Umbilical cord (tissue), 1 donor: ENCODE measurements at regions not wholly inside any gene's neighbourhood (a gene's known extent, or its start where the extent isn't known, plus 50 kb on each side); places are given as distances from the start of the nearest gene placed in this dataset.
"Not testable (repeated sequence)": the region's sequence is repeated elsewhere in the genome, so short reads cannot be mapped to it uniquely, and the experiment has no call there.

Source experiments
- DNase-seq: peaks from one replicate; pipeline ENCODE4 v3.0.0-alpha.2; 2015; ENCODE audit warnings: low spot score

DNA sequence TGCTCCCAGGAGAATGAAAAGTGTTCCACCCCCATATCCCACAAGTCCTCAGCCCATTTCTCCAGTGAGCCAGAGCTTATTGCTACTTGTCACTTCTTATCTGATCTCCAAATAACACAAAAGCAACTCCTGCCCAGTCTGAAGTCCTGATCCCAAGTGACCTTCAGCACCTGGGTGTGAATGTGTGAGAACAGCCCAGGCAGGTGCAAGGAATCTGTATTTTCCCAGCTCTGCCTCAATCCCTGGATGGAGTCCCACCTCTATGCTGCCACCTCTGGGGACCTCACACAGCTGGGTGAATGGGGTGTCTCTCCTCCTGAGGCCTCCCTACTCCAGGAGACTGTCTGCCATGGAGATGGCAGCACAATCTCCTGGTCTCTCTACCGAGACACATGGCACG, 402.4 kb upstream of the PROX1 start:
- DNase-seq: no peak

DNA sequence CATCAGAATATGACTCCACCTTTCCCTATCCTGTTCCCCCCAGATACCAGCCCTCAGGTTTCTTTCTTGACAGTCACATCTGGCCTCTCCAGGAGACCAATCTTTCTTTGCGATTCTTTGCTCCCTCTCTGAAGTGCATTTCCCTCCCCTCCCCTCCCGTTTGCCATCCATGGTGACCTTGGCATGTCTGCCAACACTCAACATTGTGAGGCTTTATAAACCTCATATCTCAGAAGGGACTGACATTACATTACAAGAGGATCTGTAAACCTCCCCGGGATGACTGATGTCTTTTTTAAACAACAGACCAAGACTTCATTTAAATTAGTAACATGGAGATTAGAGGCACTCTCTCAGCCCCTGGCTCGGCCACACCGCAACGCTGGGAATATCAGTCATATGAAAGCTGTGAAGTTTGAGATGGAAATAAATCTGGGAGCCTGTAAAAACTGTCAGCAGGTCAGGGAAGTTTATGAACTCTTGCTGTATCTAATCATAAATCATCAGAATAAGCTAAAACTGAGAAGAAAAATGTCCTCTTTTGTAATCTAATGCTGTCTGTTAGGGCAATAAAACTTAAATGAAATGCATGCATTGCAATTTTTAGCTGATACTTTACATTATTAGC, 401.7 kb upstream of the PROX1 start:
- DNase-seq: peak; percentile 18

DNA sequence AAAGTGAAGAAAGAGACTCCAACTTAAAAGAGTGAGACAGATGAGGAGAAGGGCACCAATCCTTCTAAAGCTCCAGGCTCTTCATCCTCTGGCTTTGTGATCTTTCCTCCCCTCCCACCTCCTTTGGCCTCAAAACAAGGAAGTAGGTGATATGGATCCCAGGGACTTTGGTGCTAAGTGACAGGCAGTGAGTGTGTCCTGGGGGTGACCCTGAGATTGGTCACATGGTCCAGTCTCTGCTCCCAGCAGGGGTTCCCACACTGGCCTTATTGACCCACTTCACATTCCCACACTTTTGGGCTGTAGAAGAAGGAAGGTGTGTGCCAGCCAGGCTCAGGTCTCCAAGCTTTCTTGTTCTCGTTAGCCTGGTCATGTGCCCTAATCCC, 401.2 kb upstream of the PROX1 start:
- DNase-seq: no peak

DNA sequence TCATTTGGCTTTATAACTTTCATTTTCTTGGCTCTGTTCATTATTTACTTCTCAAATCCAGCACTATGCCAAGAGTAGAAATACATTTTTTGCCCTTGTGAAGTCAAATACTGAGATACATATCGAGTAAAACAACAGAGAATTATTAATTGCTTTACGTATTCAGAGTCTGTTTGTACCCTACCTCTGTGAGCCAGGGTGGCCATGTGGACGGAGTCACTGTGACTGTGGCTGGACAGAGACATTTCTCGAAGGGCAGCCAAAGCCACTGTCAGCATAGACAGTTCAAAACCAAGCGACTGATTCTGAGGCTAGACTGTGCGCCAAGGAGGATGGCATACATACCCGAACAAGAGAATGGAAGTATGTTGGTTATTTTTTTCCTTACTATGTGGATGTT, 391.0 kb upstream of the PROX1 start:
- DNase-seq: no peak

DNA sequence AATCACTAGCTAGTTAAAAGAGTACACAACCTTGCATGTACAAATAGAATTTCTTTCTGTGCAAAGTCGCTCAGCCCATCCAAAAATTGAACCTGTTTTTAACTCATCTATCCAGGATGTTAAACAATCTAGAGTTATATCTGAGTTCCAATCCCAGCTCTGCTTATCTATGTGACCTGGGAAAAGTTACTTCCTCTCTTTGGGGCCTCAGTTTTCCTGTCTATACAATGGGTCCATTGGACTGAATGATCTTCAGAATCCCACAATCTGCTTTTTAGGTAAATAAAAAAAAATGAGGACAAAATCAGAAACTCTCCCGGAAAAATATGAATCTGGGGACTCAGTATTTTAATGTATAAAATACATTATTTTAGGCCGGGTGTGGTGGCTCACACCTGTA, 389.5 kb upstream of the PROX1 start:
- no peak for DNase-seq

DNA sequence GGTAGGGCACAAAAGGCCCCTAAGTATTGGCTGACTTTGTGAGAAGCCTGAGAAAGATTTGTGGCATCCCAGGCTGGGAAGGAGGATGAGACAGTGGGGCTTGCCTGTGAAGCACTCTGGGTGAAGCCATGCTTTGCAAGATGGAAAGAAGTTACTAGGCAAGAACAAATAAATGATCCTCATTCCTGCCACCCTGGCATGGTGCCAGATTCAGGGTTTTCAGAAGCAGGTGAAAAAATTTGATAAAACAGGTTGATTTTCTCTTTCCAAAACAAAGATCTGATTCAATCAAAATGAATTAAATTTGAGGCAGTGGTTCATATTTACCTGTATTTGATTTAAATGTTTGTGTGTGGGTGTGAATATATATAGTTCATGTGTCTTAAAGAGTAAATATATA, 386.9 kb upstream of the PROX1 start:
- no peak for DNase-seq

DNA sequence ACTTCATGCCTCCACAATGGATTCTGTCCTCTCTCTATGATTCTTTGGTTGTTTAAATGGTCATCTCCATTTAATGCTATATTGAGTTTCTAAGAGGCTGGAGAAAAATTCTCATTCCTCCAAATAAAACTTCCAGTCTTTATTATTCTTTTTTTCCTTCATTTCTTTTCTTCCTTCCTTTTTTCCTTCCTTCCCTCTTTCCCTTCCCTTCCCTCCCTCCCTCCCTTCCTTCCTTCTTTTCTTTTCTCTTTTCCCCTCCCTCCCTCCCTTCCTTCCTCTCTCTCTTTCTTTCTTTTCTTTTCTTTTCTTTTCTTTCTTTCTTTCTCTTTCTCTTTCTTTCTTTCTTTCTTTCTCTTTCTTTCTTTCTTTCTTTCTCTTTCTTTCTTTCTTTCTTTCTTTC, 386.1 kb upstream of the PROX1 start:
- DNase-seq: not testable (repeated sequence)

DNA sequence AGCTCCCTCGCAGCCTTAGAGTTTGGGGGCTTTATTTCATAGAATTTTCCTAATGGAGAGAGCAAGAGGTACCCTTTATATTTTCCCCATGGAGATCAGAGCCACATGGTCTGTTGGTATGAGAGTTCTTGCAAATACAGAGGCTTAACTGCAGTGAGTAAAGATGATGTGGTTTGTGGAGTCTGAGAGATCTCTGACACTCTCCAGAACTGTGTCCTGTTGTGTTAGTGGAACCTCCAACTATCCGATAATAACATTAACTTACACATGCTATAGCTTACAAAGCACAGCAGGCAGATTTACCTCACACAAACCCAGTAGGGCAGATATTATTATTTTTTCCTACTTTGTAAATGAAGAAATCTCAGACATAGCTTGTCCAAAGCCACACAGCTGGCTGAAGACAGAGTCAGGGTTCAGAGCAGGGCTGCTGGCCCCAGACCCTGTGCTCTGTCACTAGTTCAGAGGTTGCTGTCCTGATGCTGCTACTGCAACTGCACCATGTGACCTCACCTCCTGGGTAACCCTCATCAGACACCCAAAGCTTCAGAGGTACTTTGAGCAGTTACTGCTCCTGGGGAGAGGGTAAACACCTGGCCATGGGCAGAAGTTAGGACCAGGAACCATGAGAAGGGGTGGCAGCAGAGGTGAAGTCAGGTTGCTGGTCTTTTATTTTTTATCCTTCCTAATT, 384.8 kb upstream of the PROX1 start:
- DNase-seq: peak; percentile 81

DNA sequence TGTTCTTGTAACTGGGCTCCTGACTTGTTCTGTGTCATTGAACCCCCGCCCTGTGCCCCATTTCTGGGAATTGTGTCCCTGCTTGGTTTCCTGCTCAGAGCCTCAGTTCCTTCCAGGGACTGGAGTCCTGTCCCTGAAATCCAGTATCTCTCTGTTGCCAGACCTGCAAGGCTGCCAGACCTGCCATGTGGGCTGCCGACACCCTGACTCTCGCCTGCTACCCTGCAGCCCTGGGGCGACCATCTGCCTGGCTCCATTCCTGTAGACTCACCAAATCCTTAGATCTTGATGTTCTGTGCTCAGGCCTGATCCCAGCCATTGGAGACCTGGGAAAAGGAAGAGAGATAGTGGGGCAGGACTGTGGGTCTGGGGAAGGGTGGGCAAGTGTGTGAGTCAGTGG, 383.3 kb upstream of the PROX1 start:
- no peak for DNase-seq

DNA sequence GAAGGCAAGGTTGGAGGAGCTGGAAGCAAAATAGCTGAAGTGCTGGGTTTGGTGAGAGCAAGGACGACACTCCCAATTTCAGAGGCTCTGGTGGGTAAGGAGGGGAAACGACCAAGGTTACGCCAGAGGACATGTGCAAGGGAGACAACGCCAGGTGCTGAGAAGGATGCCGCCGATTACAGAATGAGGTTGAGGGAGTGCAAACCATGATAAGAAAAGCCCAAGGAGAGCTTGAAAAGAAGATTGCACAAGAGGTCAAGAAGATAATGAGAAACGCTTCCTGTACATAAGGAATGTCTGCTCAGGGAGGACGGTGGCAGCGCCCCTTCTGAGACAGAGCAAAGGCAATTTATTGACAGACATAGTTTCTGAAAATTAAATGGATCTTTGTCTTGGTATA, 382.0 kb upstream of the PROX1 start:
- DNase-seq: no peak

DNA sequence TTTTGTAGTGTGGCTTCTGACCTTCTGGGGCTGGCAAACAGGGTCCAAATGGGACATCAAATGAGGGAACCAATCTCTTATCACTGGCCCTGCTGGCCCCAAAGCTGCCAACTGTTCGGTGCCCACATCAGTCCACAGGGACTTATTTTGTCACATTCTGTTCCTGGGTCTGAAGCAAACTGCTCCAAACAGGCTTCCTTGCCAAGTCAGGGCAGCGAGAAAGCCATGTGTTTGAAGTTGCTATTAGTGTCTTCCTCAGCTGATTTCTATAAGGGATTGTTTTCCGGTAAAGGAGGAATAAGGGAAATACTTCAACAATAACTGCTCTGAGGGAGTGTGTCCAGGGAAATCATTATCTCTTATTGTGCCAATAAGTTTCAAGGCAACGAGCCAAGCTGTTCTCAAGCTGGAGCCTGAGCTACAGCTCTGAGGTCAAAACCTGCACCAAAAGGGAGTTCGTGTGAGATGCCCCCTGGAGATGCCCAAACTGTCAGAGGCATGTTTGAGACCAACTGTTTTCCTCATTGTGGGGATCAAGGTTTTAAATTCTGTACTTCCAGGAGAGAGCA, 381.4 kb upstream of the PROX1 start:
- no peak for DNase-seq

DNA sequence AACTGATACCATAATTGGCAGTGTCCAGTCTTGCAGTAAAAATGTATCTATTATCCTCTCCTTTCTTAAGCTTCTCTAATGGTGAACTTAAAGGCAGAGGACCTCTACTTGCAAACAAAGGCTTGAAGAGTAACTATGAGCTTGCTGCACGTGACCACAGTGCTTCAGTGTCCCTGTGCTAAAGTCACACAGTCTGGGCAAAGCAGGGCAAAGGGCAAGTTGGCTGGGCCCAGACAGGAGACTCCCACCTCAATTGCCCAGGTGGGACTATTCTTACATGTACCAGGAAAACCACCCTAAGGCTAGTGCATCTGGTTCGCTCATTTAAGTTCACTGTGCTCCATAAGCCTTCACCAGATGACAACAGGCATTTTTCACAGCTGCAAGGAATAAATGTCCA, 374.2 kb upstream of the PROX1 start:
- DNase-seq: no peak

DNA sequence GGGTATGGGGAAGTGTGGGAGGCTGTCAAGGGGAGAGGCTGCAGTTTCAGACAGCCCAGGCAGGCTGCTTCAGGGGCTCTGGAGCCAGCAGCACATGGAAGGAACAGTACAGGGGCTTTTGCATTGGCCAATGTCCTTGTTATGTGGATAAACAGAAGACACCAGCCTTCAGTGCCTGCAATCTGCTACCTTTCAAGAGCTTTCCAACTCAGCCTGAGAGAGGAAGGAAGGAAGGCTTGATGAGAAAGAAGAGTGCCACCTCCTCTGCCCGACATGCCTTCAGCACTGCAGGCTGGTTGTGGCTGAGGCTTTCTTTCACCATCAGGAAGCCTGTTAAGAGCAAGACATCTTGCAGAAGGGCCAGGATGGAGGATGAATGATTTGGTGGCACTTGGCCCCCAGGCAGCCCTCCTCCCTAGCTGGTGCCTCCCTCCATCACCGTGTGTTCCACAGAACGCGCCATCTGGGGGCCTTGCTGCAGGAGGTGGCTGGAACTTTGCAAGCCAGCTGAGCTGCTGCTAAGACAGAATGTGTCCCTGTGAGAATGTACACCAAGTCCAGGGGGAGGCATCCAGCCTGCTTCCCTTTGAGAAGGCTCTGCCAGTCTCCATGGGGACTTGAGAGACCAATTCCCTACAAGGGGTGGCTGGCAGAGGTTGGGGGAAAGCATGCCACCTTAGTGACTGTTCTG, 372.4 kb upstream of the PROX1 start:
- no peak for DNase-seq

DNA sequence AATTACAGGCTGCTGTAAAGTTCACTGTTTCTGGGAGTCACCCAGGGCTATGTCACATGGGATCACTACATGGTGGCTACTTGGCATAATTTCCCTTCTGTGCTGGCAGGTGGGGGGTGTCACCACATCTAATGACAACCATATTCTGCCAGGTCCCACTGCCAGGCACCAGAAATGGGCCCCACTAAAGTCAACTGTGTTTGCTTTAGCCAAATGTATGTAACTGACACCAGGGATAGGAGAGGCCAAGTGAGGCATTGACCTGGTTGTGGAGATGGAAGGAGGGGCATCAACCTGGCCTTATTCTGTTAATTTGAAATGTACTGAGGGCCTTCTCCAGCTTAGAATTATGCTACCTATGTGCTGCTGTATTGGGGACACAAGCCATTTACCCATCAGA, 370.6 kb upstream of the PROX1 start:
- no peak for DNase-seq

DNA sequence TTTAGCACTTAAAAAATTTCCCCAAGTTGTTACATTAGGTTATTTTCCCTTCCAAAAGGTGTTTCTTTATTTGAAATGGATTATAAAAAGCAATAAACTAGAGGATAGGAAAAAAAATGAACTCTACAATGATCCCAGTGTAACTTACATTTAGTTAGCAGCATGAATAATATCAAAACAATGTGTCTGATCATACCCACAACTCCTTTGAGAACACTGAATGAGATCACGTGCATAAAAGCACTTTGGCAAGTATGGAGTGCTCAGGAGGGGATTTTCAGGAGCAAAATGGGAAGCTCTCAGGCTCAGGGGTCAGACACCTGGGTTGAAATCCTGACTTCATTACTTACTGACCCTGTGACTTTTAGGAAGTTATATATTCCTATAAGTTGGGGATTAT, 369.7 kb upstream of the PROX1 start:
- no peak for DNase-seq

DNA sequence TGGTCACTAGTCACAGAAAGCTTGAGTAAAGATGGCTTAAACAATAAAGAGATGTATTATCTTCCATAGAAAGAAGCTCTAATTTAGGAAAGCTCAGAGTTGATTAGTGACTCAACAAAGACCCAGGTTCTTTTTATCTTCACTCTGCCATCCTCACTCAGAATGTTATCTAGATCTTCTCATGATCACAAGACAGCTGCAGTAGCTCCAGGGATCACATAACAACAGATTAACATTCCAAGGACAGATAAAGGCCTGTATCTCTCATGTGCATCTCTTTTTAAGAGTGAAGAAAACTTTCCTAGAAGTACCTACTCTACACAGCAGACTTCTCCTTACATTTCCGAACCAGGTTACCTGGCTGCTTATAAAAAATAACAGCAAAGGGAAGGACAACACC, 368.7 kb upstream of the PROX1 start:
- no peak for DNase-seq

DNA sequence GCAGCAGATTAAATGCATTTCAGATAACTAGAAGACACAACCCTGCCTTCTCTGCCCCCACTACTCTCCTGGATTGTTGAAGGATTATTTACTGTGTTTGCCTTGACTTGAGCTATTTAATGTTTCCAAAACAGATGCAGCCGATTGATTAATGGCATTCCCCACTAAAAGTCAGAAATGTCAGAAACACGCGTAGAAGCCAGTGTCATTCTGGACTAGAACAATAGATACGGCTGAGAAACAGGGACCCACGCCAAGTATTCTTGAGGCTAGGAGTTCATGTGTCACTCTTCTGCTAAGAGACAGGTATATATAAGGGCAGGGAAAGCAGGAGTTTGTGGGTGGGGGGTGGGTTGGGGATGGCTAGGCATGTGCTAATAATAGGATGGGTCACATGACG, 366.7 kb upstream of the PROX1 start:
- no peak for DNase-seq

DNA sequence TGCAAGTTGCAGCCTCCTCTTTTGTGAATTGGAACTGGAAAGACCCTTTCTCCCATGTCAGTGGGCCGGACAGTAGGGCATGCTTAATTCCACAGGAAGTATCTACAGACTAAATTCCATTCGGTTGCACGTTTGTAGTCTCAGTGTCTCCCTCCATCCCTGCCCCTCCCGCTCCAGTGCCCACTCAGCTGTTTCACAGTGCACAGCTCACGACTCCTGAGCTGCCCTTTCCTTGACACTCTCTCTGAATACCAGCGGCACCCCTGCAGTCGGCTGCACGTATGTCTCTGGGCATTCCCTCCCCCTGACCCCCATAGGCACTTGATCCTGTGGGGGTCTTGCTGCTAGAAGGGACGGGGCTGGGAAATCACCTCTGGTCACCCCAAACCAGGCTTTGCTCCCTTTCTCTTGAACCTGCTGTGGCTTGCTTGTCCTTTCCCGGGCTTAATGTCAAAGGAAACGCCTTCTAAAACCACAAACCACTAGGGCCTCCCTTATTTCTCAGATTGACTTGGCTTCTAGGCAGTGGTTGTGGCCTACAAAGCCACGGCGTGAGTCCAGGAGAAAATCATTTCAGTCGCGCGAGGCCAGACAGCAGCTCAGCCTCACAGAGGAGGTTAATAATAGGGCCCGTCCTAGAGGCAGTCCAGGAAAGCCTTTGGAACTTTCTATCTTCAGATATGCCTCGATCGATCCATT, 365.3 kb upstream of the PROX1 start:
- DNase-seq: peak; percentile 7

DNA sequence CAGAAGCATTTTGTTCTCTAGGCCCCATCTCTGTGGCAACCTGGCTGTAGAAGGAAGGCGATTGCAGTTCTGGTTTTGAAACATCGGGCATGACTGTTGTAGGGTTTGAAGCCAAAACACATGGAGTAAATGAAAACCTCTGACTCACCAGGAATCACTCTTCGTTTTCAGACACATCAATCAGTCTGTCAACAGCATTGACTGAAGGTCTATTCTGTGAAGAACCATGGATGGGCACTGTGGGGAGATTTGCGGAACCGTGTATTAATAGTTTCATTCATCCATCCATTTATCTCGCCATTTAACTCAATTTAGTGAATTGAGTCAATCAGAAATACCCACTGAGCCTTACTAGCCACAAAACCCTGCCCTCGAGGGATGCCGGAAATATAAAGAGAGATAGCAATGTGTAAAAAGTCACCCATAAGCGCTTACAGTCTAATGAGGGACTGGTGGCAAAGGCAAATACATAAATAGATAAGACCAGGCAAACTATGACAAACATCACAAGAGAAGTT, 364.6 kb upstream of the PROX1 start:
- DNase-seq: no peak

DNA sequence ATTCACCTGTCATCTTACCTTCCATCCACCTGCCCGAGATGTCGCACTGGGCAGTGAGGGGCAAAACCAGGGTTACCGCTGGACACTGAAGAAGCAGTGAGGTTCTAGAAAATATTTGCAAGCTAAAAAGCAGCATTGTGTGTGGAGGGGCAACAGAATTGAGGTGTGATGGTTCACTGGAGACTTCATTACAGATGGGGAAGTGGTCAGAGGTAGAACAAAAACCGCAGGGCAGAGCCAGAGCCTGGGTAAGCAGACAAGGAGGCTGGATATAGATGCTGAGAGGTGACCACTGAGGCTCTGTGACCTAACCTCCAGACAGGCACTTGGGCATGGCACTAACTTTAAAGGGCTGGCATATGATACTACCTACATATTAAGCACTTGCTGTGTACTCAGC, 363.9 kb upstream of the PROX1 start:
- no peak for DNase-seq

DNA sequence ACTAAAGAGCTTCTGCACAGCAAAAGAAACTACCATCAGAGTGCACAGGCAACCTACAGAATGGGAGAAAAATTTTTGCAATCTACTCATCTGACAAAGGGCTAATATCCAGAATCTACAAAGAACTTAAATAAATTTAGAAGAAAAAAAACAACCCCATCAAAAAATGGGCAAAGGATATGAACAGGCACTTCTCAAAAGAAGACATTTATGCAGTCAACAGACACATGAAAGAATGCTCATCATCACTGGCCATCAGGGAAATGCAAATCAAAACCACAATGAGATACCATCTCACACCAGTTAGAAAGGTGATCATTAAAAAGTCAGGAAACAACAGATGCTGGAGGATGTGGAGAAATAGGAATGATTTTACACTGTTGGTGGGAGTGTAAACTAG, 351.0 kb upstream of the PROX1 start:
- not testable (repeated sequence) for DNase-seq

DNA sequence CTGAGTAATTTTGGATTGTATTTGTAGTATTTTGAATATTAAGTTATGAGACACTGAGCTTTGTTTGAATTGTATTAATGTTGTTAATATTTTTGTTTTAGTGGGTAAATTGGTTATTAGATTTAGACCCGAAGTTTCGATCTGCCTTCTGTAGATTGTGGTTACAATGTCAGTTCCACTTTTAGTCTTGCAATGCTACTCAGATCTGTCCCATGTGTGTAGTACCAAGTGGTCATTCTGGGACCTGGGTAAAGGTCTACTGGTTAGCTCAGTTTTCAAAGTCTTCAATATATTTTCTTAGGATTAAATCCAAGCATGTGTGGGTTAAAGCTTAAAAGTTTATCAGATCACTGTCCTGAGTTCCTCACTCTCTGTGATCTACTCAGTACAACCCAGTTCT, 346.5 kb upstream of the PROX1 start:
- no peak for DNase-seq
